GM18951 (cell line): ENCODE measurements at regions not wholly inside any gene's neighbourhood (a gene's known extent, or its start where the extent isn't known, plus 50 kb on each side); places are given as distances from the start of the nearest gene placed in this dataset.

ENCODE experiments used
- POLR2A ChIP-seq: IDR thresholded peaks from 4 replicates; pipeline ENCODE4 v1.6.1; 2011; ENCODE audit warnings: mild to moderate bottlenecking; ENCODE audit not compliant: insufficient read length, insufficient read depth; ENCODE audit errors: extremely low read depth
- in situ Hi-C: fragments of 300-500 bp; cut with MboI; formaldehyde crosslinking; loops from one replicate; pipeline ENCODE4 v1.12.0; 2022; ENCODE audit warnings: low sequenced_read_pairs, mixed read lengths, inconsistent platforms; ENCODE audit not compliant: unreplicated experiment

DNA sequence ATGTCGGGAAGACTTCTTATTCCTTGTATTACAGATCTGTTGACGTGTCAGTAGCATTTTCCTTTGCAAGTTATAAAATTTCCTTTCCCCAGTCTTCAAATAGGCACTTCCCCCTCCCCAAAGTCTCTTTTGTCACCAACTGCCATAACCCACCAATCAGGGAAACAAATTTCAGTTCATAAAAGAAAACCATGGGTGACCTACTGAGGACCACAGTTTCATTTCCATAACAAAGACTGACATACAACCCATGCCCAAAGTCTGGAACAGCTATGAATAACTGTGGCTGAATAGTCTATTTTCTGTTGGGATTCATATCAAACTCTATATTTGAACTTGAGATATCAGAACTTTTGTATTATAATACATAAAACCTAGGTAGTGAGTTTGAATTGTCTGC lies 307.8 kb downstream of the KBTBD8 start:
- in situ Hi-C loops: no loop called here
- TF ChIP-seq POLR2A: no peak

DNA sequence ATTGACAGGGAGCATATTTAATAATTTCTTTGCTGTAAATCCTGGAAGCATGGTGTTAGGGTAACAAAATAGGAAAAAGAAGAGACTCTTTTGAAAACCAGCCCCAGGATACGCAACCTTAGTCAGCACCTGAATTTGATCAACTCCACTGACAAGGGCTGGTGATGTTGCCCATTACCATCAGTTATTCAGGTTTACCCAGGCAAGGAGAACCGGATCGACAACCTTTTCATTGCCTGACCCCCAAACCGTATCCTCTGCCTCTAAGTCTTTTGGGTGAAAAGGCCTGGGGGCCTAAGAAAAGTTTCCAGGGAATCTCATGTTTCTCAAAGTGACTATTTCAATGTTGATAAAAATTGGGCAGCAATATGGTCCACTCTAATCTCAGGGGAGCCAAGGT lies 313.3 kb downstream of the KBTBD8 start:
- in situ Hi-C loops: no loop called here
- TF ChIP-seq POLR2A: no peak

GRCh38 chr3:67312155-67312554 lies 314.0 kb downstream of the KBTBD8 start:
- in situ Hi-C loops: no loop called here
- TF ChIP-seq POLR2A: no peak

GRCh38 chr3:67318162-67318561 lies 320.1 kb downstream of the KBTBD8 start:
- no peak for TF ChIP-seq POLR2A
- in situ Hi-C loops: no loop called here

- in situ Hi-C loops: no loop called here
- TF ChIP-seq POLR2A: no peak
Measured at GRCh38 chr3:67324554-67324953, 326.4 kb downstream of the KBTBD8 start.
